Hepatocyte (in vitro differentiated cells): ENCODE measurements at regions not wholly inside any gene's neighbourhood (a gene's known extent, or its start where the extent isn't known, plus 50 kb on each side); places are given as distances from the start of the nearest gene placed in this dataset.

Experiments
- DNase-seq: peaks from one replicate; pipeline ENCODE4 v3.0.0-alpha.2; 2016; ENCODE audit warnings: low spot score
- H2AFZ ChIP-seq: fragments of 200-600 bp; sonication (generic); 2 replicates; pipeline ENCODE4 v1.6.0; 2016; ENCODE audit warnings: antibody characterized with exemption, mild to moderate bottlenecking
- H3K27ac ChIP-seq: fragments of 200-600 bp; sonication (generic); 2 replicates; pipeline ENCODE4 v1.5.1; 2016; ENCODE audit warnings: mild to moderate bottlenecking
- H3K27me3 ChIP-seq: fragments of 200-600 bp; sonication (generic); 2 replicates; pipeline ENCODE4 v1.6.1; 2016
- H3K36me3 ChIP-seq: fragments of 200-600 bp; sonication (generic); replicated peaks from 2 replicates; pipeline ENCODE4 v1.5.1; 2016; ENCODE audit warnings: low read depth; ENCODE audit not compliant: insufficient read depth
- H3K4me1 ChIP-seq: fragments of 200-600 bp; sonication (generic); 2 replicates; pipeline ENCODE4 v1.5.1; 2016; ENCODE audit warnings: mild to moderate bottlenecking, moderate library complexity; ENCODE audit not compliant: insufficient read depth
- H3K4me2 ChIP-seq: fragments of 200-600 bp; sonication (generic); 2 replicates; pipeline ENCODE4 v1.6.0; 2016
- H3K4me3 ChIP-seq: fragments of 200-600 bp; sonication (generic); 2 replicates; pipeline ENCODE4 v1.5.1; 2016; ENCODE audit warnings: mild to moderate bottlenecking
- H3K79me2 ChIP-seq: fragments of 200-600 bp; sonication (generic); 2 replicates; pipeline ENCODE4 v1.6.0; 2017; ENCODE audit warnings: mild to moderate bottlenecking
- H3K9me2 ChIP-seq: fragments of 200-600 bp; sonication (generic); replicated peaks from 2 replicates; pipeline ENCODE4 v1.6.0; 2017; ENCODE audit warnings: mild to moderate bottlenecking; ENCODE audit not compliant: insufficient read depth
- H3K9me3 ChIP-seq: fragments of 200-600 bp; sonication (generic); 2 replicates; pipeline ENCODE4 v1.5.1; 2016; ENCODE audit warnings: low read depth, mild to moderate bottlenecking
- H4K20me1 ChIP-seq: fragments of 200-600 bp; sonication (generic); 2 replicates; pipeline ENCODE4 v1.6.0; 2016; ENCODE audit warnings: mild to moderate bottlenecking; ENCODE audit not compliant: insufficient read depth, poor library complexity, severe bottlenecking
- CTCF ChIP-seq: fragments of 200-600 bp; sonication (generic); IDR thresholded peaks from 2 replicates; pipeline ENCODE4 v1.5.1; 2016; ENCODE audit warnings: antibody characterized with exemption, mild to moderate bottlenecking; ENCODE audit not compliant: poor library complexity
- EZH2 ChIP-seq: fragments of 200-600 bp; sonication (generic); IDR thresholded peaks from 2 replicates; pipeline ENCODE4 v1.6.1; 2016; ENCODE audit warnings: antibody characterized with exemption, mild to moderate bottlenecking, borderline replicate concordance
- EZH2phosphoT487 ChIP-seq: fragments of 200-600 bp; sonication (generic); IDR thresholded peaks from one replicate; pipeline ENCODE4 v1.6.1; 2018; ENCODE audit warnings: antibody characterized with exemption, mild to moderate bottlenecking, low read depth, moderate library complexity; ENCODE audit not compliant: unreplicated experiment, severe bottlenecking
- WGBS: methylation state at CpG from one replicate; pipeline ENCODE4 v1.1.6; 2016; ENCODE audit warnings: low lambda C conversion rate; ENCODE audit errors: missing lambda C conversion rate; 5-methylcytosine and 5-hydroxymethylcytosine counted together

GRCh38 chr10:132469197-132469884 lies 68.2 kb upstream of the INPP5A start:
- no peak overlapping the region for H3K4me3 ChIP-seq
- no peaks in the 10 kb centered on the region for H3K9me3 ChIP-seq
- no peak for TF ChIP-seq EZH2phosphoT487
- no peak for TF ChIP-seq CTCF
- no peak for TF ChIP-seq EZH2
- no peak overlapping the region for H2AFZ ChIP-seq
- no peaks in the 10 kb centered on the region for H3K9me2 ChIP-seq
- H3K27me3 ChIP-seq: no peaks in the 10 kb centered on the region
- peak overlapping the region; percentile 27 for H3K27ac ChIP-seq
- no peaks in the 10 kb centered on the region for H4K20me1 ChIP-seq
- H3K79me2 ChIP-seq: no peaks in the 10 kb centered on the region
- no peaks in the 10 kb centered on the region for H3K36me3 ChIP-seq
- no peak for DNase-seq
- no peak overlapping the region for H3K4me2 ChIP-seq
- WGBS: 74% methylated on average over 21 of the region's 21 CpGs
- peaks cover 15% of the 10 kb centered on the region for H3K4me1 ChIP-seq

GRCh38 chr10:132470410-132471124 lies 67.0 kb upstream of the INPP5A start:
- no peak overlapping the region for H3K4me3 ChIP-seq
- H3K4me1 ChIP-seq: peaks cover 5% of the 10 kb centered on the region
- no peaks in the 10 kb centered on the region for H3K36me3 ChIP-seq
- no peaks in the 10 kb centered on the region for H3K9me2 ChIP-seq
- TF ChIP-seq CTCF (no peak), EZH2 (no peak), EZH2phosphoT487 (no peak)
- no peaks in the 10 kb centered on the region for H3K9me3 ChIP-seq
- no peaks in the 10 kb centered on the region for H3K27me3 ChIP-seq
- DNase-seq: no peak
- H3K4me2 ChIP-seq: no peak overlapping the region
- 79% methylated on average over 27 of the region's 27 CpGs for WGBS
- H2AFZ ChIP-seq: no peak overlapping the region
- H3K27ac ChIP-seq: peak overlapping the region; percentile 8
- H3K79me2 ChIP-seq: no peaks in the 10 kb centered on the region
- H4K20me1 ChIP-seq: no peaks in the 10 kb centered on the region

GRCh38 chr10:132471125-132471451 lies 66.5 kb upstream of the INPP5A start:
- 93% methylated on average over 4 of the region's 4 CpGs for WGBS
- no peaks in the 10 kb centered on the region for H3K36me3 ChIP-seq
- H3K27ac ChIP-seq: no peak overlapping the region
- TF ChIP-seq EZH2phosphoT487 (no peak), EZH2 (no peak), CTCF (no peak)
- H4K20me1 ChIP-seq: no peaks in the 10 kb centered on the region
- no peak overlapping the region for H2AFZ ChIP-seq
- no peak overlapping the region for H3K4me2 ChIP-seq
- H3K4me1 ChIP-seq: peaks cover 5% of the 10 kb centered on the region
- H3K9me3 ChIP-seq: no peaks in the 10 kb centered on the region
- no peaks in the 10 kb centered on the region for H3K9me2 ChIP-seq
- no peak overlapping the region for H3K4me3 ChIP-seq
- H3K79me2 ChIP-seq: no peaks in the 10 kb centered on the region
- H3K27me3 ChIP-seq: no peaks in the 10 kb centered on the region
- DNase-seq: no peak
